ENCODE measurements at regions not wholly inside any gene's neighbourhood (a gene's known extent, or its start where the extent isn't known, plus 50 kb on each side); places are given as distances from the start of the nearest gene placed in this dataset.

DNA sequence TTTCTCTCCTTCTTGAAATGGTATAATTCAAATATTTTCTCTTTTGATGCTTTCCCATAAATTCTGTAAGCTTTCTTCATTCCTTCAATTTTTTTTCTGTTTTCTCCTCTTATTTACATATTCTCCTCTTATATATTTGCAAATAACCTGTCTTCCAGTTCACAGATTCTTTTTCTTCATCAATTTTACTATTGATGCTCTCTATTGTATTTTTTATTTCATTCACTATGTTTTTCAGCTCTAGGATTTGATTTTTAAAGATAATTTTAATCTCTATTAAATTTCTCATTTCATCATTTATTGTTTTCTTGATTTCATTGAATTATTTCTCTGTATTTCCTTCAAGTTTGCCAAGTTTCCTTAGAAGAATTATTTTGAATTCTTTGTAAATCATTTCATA lies 54.0 kb upstream of the PRPS1L1 start:
- TF ChIP-seq EP300 (IDR thresholded peaks at IDR 0.05), result no peak
- TF ChIP-seq, protein P1, sequence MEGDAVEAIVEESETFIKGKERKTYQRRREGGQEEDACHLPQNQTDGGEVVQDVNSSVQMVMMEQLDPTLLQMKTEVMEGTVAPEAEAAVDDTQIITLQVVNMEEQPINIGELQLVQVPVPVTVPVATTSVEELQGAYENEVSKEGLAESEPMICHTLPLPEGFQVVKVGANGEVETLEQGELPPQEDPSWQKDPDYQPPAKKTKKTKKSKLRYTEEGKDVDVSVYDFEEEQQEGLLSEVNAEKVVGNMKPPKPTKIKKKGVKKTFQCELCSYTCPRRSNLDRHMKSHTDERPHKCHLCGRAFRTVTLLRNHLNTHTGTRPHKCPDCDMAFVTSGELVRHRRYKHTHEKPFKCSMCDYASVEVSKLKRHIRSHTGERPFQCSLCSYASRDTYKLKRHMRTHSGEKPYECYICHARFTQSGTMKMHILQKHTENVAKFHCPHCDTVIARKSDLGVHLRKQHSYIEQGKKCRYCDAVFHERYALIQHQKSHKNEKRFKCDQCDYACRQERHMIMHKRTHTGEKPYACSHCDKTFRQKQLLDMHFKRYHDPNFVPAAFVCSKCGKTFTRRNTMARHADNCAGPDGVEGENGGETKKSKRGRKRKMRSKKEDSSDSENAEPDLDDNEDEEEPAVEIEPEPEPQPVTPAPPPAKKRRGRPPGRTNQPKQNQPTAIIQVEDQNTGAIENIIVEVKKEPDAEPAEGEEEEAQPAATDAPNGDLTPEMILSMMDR (IDR thresholded peaks at IDR 0.05), result no peak

Data from tibial nerve (tissue), 4 donors.